Loucy (cell line): ENCODE measurements at regions not wholly inside any gene's neighbourhood (a gene's known extent, or its start where the extent isn't known, plus 50 kb on each side); places are given as distances from the start of the nearest gene placed in this dataset.

Source experiments
- H2AFZ ChIP-seq: fragments of 200-600 bp; sonication (generic); 2 replicates; pipeline ENCODE4 v1.6.0; 2016; ENCODE audit warnings: antibody characterized with exemption, mild to moderate bottlenecking, low read length, moderate library complexity
- H3F3A ChIP-seq: fragments of 200-600 bp; 2 replicates; pipeline ENCODE4 v1.6.0; 2016; ENCODE audit warnings: antibody characterized with exemption, low read depth, mild to moderate bottlenecking
- H3K27me3 ChIP-seq: fragments of 200-600 bp; sonication (generic); 2 replicates; pipeline ENCODE4 v1.6.1; 2014; ENCODE audit warnings: low read length, mild to moderate bottlenecking; ENCODE audit not compliant: insufficient read depth, poor library complexity, severe bottlenecking
- H3K36me3 ChIP-seq: fragments of 200-600 bp; sonication (generic); 2 replicates; pipeline ENCODE4 v1.6.1; 2016; ENCODE audit warnings: low read length; ENCODE audit not compliant: insufficient read depth
- H3K4me1 ChIP-seq: fragments of 200-600 bp; sonication (generic); 2 replicates; pipeline ENCODE4 v1.5.1; 2014; ENCODE audit warnings: low read length, mild to moderate bottlenecking; ENCODE audit not compliant: insufficient read depth, poor library complexity, severe bottlenecking
- H3K4me2 ChIP-seq: fragments of 200-600 bp; sonication (generic); 2 replicates; pipeline ENCODE4 v1.6.0; 2014; ENCODE audit warnings: antibody characterized with exemption, low read length, low read depth, mild to moderate bottlenecking; ENCODE audit not compliant: poor library complexity, severe bottlenecking
- H3K4me3 ChIP-seq: fragments of 200-600 bp; sonication (generic); 2 replicates; pipeline ENCODE4 v1.5.1; 2014; ENCODE audit warnings: low read length, mild to moderate bottlenecking, mixed read lengths; ENCODE audit not compliant: poor library complexity, severe bottlenecking
- H3K79me2 ChIP-seq: fragments of 200-600 bp; sonication (generic); 2 replicates; pipeline ENCODE4 v1.6.1; 2014; ENCODE audit warnings: low read length; ENCODE audit not compliant: insufficient read depth
- H3K9ac ChIP-seq: fragments of 200-600 bp; sonication (generic); 2 replicates; pipeline ENCODE4 v1.6.0; 2014; ENCODE audit warnings: mild to moderate bottlenecking, low read depth, low read length, moderate library complexity; ENCODE audit not compliant: poor library complexity, severe bottlenecking
- H3K9me2 ChIP-seq: fragments of 200-600 bp; sonication (generic); replicated peaks from 2 replicates; pipeline ENCODE4 v1.6.1; 2016; ENCODE audit warnings: low read depth, low read length, mixed read lengths
- H3K9me3 ChIP-seq: fragments of 200-600 bp; sonication (generic); 2 replicates; pipeline ENCODE4 v1.6.1; 2014; ENCODE audit warnings: mild to moderate bottlenecking, antibody characterized with exemption, low read length, low read depth; ENCODE audit not compliant: insufficient read depth
- H4K20me1 ChIP-seq: fragments of 200-600 bp; sonication (generic); 2 replicates; pipeline ENCODE4 v1.6.0; 2014; ENCODE audit warnings: antibody characterized with exemption, low read length, mild to moderate bottlenecking; ENCODE audit not compliant: insufficient read depth, poor library complexity, severe bottlenecking
- EZH2phosphoT487 ChIP-seq: fragments of 200-600 bp; IDR thresholded peaks from 2 replicates; pipeline ENCODE4 v1.6.1; 2018; ENCODE audit warnings: antibody characterized with exemption, mild to moderate bottlenecking, moderate library complexity, borderline replicate concordance
- TF ChIP-seq, protein P1 (sequence below): fragments of 200-600 bp; sonication (generic); conservative IDR thresholded peaks from 2 replicates; pipeline ENCODE4 v1.5.1; 2014; ENCODE audit warnings: mild to moderate bottlenecking, antibody characterized with exemption, low read length

DNA sequence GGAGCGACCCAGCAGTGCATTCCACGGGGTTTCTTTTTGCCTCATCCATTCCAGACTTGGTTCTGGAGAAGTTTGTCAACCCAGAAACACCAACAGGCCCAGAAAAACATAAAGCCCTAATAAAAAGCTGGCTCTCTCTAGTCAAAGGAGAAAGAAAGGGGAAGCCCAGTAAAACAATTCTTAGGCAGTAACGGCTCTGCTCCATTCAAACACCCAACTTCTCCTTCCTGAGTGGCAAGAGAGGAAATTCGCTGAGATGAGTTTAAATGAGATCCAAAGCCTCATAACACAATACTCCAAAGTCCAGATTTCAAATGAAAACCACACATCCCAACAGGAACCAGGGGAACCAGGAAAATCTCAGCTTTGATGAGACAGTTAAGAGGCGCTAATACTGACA, 179.9 kb downstream of the RPIA start:
- no peaks in the 10 kb centered on the region for H3K79me2 ChIP-seq
- no peak overlapping the region for H3K4me3 ChIP-seq
- no peaks in the 10 kb centered on the region for H4K20me1 ChIP-seq
- no peaks in the 10 kb centered on the region for H3K9me3 ChIP-seq
- no peaks in the 10 kb centered on the region for H3K36me3 ChIP-seq
- no peaks in the 10 kb centered on the region for H3K9me2 ChIP-seq
- no peak overlapping the region; the same call in 1 of the 2 replicates for H2AFZ ChIP-seq
- H3F3A ChIP-seq, result no peaks in the 10 kb centered on the region
- TF ChIP-seq, protein P1, sequence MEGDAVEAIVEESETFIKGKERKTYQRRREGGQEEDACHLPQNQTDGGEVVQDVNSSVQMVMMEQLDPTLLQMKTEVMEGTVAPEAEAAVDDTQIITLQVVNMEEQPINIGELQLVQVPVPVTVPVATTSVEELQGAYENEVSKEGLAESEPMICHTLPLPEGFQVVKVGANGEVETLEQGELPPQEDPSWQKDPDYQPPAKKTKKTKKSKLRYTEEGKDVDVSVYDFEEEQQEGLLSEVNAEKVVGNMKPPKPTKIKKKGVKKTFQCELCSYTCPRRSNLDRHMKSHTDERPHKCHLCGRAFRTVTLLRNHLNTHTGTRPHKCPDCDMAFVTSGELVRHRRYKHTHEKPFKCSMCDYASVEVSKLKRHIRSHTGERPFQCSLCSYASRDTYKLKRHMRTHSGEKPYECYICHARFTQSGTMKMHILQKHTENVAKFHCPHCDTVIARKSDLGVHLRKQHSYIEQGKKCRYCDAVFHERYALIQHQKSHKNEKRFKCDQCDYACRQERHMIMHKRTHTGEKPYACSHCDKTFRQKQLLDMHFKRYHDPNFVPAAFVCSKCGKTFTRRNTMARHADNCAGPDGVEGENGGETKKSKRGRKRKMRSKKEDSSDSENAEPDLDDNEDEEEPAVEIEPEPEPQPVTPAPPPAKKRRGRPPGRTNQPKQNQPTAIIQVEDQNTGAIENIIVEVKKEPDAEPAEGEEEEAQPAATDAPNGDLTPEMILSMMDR, result no peak
- TF ChIP-seq EZH2phosphoT487, result no peak
- H3K27me3 ChIP-seq, result no peaks in the 10 kb centered on the region
- peaks cover 5% of the 10 kb centered on the region for H3K4me1 ChIP-seq
- no peak overlapping the region for H3K4me2 ChIP-seq
- no peak overlapping the region for H3K9ac ChIP-seq

DNA sequence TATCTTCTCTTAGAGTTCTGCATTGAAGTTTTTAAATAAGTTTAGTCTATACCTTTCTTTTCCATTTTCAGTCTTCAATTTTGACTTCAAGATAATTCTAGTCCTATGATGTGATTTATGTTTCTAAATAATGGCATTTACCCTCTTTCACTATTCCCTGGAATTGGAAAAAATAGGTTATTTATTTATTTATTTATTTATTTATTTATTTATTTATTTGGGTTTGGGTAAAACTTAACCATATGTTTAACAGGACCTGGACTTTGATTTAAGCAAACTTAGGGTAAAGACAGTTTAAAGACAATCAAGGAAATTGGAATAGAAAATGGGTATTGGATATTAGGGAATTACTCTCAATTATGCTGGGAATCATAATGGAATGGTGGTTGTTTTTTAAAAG, 182.1 kb downstream of the RPIA start:
- Histone ChIP-seq H3K4me2 (peak overlapping the region; percentile 47), H3K9me2 (no peaks in the 10 kb centered on the region), H3K36me3 (no peaks in the 10 kb centered on the region), H2AFZ (peak overlapping the region; percentile 69; the same call in 1 of the 2 replicates), H3K9me3 (no peaks in the 10 kb centered on the region), H3K27me3 (no peaks in the 10 kb centered on the region), H3K9ac (no peak overlapping the region), H3K4me3 (peak overlapping the region; percentile 29), H3F3A (no peaks in the 10 kb centered on the region), H3K4me1 (peaks cover 5% of the 10 kb centered on the region), H3K79me2 (no peaks in the 10 kb centered on the region), H4K20me1 (no peaks in the 10 kb centered on the region)
- TF ChIP-seq, protein P1, result no peak

DNA sequence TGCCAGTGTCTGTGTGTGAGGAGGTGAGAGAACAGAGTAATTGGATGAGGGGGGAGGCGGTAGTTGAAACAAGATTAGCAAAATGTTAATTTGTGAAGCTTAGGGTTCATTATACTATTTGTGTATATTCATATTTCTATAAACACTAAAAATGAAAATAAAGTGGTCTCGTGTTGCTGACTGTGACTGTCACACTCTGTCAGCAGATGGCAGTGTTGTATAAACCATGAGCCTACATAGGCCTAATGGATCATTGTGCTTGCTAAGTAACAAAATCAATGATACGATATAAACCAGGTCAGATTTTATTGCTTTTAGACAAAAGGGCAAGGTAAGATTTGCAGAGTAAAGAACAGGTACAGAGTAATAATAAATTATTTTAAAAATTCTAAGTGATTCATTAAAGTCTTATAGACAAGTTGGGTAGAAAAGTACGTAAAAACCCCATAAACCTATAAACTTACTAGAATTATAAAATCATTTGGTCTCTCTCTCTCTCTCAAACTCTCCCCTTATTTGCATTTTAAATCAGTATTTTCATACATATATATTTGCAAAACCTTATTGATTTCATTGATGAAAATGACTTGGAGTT, 182.7 kb downstream of the RPIA start:
- no peak for TF ChIP-seq EZH2phosphoT487
- TF ChIP-seq, protein P1, result peak; percentile 90
- peak overlapping the region; percentile 69; the same call in 1 of the 2 replicates for H2AFZ ChIP-seq
- no peaks in the 10 kb centered on the region for H3K9me3 ChIP-seq
- H3K9ac ChIP-seq, result no peak overlapping the region
- no peaks in the 10 kb centered on the region for H3K36me3 ChIP-seq
- H3K27me3 ChIP-seq, result no peaks in the 10 kb centered on the region
- no peaks in the 10 kb centered on the region for H3K79me2 ChIP-seq
- peak overlapping the region; percentile 29 for H3K4me3 ChIP-seq
- no peaks in the 10 kb centered on the region for H4K20me1 ChIP-seq
- peak overlapping the region; percentile 47 for H3K4me2 ChIP-seq
- no peaks in the 10 kb centered on the region for H3K9me2 ChIP-seq
- H3K4me1 ChIP-seq, result peaks cover 5% of the 10 kb centered on the region
- no peaks in the 10 kb centered on the region for H3F3A ChIP-seq
